ENCODE measurements at regions not wholly inside any gene's neighbourhood (a gene's known extent, or its start where the extent isn't known, plus 50 kb on each side); places are given as distances from the start of the nearest gene placed in this dataset.
"Not testable (repeated sequence)": the region's sequence is repeated elsewhere in the genome, so short reads cannot be mapped to it uniquely, and the experiment has no call there.

GRCh38 chr10:117492504-117492903 lies 50.0 kb upstream of the EMX2 start:
- no peak for DNase-seq (ENCODE audit: low read depth)

GRCh38 chr10:117488004-117488403 lies 54.5 kb upstream of the EMX2 start:
- no peak for DNase-seq (ENCODE audit: low read depth)

- no peak for DNase-seq (ENCODE audit: low read depth)
These were observed 55.9 kb upstream of the EMX2 start for GRCh38 chr10:117486606-117487005.

DNA sequence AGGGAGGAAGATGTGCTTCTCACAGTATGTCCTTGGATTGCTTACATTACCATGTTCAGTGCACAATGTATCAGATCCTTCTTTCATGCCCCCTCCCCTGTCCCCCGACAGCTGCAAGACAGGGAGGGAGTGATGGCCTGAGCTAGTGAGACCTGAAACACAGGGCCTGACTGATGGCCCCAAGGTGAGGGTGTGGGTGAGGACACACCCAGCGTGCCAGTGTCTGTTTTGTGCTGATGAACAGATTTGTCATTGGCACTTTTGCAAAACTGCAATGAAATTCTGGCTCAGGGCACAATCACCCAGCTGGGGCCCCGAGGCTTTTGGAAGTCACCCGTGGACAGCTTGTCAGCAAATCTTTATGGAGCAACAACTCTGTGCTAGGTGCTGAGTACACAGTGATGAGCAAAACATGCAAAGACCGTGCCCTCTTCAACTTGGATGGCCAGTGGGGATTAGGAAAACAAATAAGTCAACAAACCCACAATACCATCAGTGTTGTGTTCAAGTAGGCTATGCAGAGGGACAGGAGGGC lies 59.4 kb upstream of the EMX2 start:
- DNase-seq (ENCODE audit: low read depth) = no peak

- not testable (repeated sequence) for DNase-seq (ENCODE audit: low read depth)
These were observed 61.5 kb upstream of the EMX2 start for GRCh38 chr10:117481011-117481410.

GRCh38 chr10:117480097-117480496 lies 62.4 kb upstream of the EMX2 start:
- DNase-seq (ENCODE audit: low read depth) = no peak

DNA sequence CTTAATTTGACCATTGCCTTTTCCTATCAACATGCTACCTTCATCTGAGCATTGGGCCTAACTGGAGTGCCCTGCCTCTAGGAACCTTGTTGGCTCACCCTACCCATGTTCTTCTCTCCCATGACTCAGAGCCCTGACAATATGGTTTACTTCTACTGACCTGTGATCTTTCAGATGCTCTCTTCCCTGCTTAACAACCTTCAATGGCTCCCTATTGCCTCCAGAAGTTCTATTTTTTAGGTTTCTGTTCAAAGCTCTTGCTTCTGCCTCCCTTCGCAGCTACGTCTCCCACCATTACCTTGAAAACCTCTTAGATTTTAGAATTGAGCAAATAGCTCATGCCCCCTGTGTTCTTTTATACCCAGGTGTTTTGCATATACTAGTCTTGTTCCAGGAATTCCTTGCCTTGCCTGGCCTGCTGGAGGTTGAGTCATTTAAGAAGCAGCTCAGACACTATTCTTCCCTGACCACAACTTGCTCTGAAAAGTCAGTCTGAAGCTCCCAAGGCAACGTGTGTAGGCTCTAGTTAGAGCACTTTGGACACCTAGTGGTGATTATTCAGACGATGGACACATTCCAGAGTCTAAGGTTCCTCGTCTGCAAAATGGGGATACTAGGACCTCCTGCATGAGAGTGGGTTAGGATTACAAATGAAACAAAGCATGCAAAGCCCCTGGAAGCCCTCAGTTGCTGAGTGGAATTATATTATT lies 64.4 kb upstream of the EMX2 start:
- DNase-seq (ENCODE audit: low read depth) = no peak

GRCh38 chr10:117477211-117477947 lies 65.2 kb upstream of the EMX2 start:
- DNase-seq (ENCODE audit: low read depth) = no peak

DNA sequence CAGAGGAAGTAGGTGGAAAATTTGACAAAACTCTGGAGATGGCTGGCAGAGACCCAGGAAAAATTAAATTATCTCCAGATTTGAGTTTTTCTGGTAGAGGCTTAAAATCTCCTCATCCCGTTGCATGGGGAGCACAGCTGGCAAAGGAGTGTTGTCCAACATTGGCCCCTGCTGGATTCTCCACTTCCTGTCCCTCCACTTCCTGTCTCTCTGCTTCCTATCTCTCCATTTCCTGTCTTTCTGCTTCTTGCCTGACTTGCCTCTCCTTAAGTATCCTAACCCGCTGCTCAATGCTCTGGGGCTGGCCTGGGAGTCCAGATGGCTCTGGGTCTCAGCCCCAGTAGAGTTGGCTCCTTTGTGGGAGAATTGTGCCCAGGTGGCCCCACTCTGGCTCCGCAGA lies 65.8 kb upstream of the EMX2 start:
- no peak for DNase-seq (ENCODE audit: low read depth)

GRCh38 chr10:117476281-117476680 lies 66.3 kb upstream of the EMX2 start:
- no peak for DNase-seq (ENCODE audit: low read depth)

- no peak for DNase-seq (ENCODE audit: low read depth)
These were observed 69.7 kb upstream of the EMX2 start for GRCh38 chr10:117472872-117473271.

DNA sequence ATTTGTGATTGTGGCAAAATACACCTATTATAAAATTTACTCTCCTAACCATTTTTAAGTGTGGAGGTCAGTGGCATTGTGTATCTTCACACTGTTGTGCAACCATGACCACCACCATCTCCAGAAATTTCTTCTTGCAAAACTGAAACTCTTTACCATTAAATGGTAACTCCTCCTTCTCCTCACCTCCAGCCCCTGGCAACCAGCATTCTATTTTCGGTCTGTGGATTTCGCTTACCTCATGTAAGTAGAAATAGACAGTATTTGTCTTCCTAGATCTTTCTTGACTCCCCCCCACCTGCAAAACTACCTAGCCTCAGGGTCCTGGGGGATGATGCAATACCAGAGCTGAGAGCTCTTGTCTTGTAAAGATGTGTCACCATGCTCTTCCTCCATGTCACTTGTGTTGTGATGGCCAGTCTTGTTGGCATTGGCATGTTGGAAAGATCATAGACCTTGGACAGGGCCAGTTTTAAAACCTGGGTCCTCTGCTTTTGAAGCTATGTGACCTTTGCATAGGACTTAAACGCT lies 71.1 kb upstream of the EMX2 start:
- no peak for DNase-seq (ENCODE audit: low read depth)

DNA sequence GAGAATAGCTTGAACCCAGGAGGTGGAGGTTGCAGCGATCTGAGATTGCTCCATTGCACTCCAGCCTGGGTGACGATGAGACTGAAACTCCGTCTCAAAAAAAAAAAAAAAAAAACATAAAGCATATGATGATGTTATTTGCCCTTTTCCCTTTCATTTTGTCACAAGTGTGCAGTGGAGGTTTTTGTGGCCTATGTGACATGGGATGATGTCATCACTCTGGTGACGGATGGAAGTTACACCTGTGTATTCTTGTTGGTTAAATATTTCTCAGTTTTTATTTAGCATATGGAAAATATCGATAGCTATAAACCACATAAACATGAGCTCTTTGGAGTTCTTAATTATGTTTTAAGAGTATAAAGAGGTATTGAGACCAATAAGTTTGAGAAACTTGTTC lies 71.8 kb upstream of the EMX2 start:
- DNase-seq (ENCODE audit: low read depth) = no peak

DNA sequence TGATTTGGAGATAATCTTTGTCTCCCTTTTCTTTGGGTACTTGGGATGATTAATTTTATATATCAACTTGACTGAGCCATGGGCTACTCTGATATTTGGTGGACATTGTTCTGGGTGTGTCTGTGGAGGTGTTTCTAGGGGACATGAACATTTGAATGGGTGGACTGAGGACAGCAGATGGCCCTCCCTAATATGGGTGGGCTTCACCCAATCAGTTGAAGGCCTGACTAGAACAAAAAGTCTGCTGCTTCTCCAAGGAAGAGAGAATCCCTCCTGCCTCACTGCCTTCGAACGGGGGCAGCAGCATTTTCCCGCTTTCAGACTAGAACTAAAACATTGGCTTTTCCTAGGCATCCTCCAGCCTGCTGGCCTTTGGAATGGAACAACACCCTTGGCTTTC lies 73.9 kb upstream of the EMX2 start:
- no peak for DNase-seq (ENCODE audit: low read depth)

DNA sequence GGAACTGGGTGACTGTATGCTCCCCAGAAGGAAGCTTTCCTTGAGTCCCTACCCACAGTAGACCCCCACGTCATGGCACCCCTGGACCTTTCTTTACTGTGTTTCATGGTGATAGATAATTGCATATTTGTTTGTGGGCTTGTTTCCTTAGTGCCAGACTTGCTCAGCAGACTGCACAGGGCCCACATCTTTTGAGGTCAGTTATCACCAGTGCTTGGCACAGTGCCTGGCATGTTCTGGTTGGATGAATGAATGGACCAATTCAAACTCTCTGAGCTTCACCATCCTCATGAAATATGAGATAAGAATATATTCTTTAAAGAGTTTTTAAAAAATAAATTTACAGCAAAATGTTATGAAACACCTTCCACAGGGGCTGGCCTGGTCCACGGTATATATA lies 78.4 kb upstream of the EMX2 start:
- DNase-seq (ENCODE audit: low read depth) = no peak

DNA sequence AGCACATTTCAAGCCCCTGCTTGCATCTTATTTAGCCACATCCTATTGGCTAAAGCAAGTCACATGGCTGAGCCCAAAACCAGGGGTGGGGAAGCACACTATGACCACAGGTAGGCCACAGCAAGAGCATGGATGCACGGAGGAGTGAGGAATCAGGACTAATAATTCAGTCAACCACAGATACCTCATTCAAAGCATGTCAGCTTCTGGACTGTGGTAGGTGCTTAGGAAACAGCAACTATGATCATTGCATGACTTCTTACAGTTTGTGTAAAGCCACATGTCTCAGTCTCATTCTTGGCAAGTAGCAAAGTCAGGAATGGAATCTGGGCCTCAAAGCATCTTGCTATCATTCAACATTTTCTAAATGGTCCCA lies 79.0 kb upstream of the EMX2 start:
- DNase-seq (ENCODE audit: low read depth) = no peak

GRCh38 chr10:117462816-117463544 lies 79.6 kb upstream of the EMX2 start:
- DNase-seq (ENCODE audit: low read depth) = no peak

DNA sequence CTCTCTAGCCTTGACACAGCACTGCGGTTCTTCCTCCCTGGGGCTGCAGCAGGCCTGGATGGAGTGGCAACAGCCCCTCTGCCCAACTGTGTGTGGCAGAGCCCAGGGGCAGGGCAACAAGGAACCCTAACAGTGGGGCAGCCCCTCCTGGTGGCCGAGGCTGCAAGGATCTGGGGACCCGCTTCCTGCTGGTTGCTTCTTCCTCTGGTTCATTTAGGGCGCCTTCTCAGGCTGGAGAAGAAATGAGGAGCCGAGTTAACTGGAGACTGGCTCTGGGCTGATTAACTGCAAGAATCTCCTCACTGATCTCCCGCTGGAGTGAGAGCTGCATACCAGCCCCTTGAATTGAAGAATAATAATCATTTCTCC lies 80.1 kb upstream of the EMX2 start:
- DNase-seq (ENCODE audit: low read depth) = no peak

DNA sequence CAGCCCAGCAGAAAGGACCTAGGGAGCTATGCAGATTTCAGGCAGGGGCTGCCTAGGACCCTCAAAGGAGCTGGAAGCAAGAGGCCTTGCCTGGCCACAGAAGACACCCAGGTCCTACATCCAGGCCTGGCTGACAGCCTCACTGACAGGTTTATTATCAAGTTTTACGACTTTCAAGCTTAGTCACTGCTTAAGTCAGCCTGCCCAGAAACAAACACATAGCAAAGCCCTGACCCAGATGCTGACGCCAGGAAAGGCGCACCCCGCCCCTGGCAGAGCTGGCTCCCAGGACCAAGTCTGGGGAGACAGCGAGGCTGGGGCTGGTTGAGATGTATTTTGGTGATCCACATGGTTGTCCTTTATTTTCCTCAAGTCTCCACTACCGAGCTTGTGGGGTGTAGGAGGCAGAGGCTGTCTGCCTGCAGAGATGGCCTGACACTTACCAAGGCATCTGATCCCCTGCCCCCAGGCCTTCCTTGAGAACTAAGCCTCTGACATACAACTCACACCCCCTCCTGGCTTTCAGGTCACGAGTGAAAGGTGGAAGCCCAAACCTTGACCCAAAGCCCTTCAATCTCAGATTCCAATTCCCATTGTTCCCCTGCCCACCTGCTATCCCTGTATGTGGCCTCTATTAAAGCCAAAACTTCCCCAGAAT lies 80.7 kb upstream of the EMX2 start:
- DNase-seq (ENCODE audit: low read depth) = no peak

DNA sequence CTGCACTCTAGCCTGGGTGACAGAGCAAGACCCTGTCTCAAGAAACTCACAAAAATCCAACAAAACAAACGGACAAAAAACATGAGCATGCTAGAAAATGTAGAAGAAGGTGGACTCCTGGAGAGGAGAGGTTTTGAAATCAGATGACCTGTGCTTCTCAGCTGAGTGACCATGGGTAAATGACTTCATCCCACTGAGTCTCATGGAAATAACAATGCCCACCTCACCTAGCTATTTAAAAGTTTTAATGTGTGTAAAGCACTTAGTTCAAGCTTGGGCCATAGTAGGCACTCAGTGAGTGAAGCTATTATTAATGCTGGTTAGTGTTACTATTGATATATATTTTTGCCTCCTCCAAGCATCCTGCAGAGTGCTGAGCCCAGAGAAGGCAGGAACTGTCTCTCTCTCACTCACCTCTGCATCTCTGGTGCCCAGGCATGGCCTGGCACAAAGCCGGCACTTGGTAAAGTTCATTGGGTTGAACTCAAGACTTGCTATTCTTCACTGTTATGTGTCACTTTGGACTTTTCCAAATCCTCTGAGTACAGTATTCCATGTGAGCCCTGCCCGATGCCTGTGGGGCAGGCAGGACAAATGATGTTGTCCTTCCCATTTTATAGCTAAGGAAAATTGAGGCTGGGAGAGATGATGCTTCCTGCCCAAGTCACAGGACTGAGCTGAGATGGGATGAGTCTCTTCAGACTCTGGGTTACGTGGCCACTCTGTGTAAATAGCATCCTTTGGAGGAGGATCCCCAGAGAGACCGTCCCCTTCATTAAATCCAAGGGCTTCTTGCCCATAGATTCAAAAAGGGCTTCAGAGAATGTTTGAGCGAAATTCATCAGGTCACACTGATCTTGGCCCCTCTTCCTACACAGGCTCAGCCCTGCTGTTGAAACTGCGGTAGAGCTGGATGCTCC lies 81.4 kb upstream of the EMX2 start:
- DNase-seq (ENCODE audit: low read depth) = no peak

DNA sequence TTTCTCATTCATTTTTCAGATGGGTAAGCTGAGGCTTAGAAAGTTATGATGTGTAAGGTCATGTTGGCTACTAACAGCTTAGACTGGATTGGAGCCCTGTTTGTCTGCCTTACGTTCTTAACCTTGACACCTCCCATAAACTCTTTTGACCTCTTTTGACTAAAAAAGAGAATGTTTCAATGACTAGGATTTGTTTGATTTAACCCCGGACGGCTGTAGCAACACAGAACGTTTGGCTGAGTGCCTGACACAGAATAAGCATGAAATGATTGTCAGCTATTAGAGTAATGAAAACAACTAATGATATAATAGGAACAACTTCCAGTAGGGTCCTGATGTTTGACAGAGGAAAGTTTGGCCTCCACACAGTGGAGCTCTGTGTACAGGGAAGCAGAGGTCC lies 83.3 kb upstream of the PDZD8 start:
- DNase-seq (ENCODE audit: low read depth) = no peak
